H9 (cell line): ENCODE measurements at regions not wholly inside any gene's neighbourhood (a gene's known extent, or its start where the extent isn't known, plus 50 kb on each side); places are given as distances from the start of the nearest gene placed in this dataset.

ENCODE experiments used
- DNase-seq: peaks from one replicate; pipeline ENCODE4 v3.0.0-alpha.2; 2017
- H2AFZ ChIP-seq: one replicate; pipeline ENCODE4 v1.6.1; 2013; ENCODE audit warnings: mild to moderate bottlenecking, low read length, control low read depth, moderate library complexity
- H2AK5ac ChIP-seq: 2 replicates; pipeline ENCODE4 v1.6.1; 2013; ENCODE audit warnings: low read length, control low read depth, mixed read lengths; ENCODE audit not compliant: insufficient read length
- H2BK120ac ChIP-seq: one replicate; pipeline ENCODE4 v1.6.1; 2013; ENCODE audit warnings: low read depth, mild to moderate bottlenecking, low read length, control low read depth, inconsistent platforms; ENCODE audit not compliant: poor library complexity, severe bottlenecking
- H2BK12ac ChIP-seq: 2 replicates; pipeline ENCODE4 v1.6.1; 2013; ENCODE audit warnings: low read length, control low read depth, mixed read lengths, low read depth; ENCODE audit not compliant: insufficient read length
- H2BK15ac ChIP-seq: 2 replicates; pipeline ENCODE4 v1.6.1; 2013; ENCODE audit warnings: low read depth, low read length, control low read depth
- H2BK20ac ChIP-seq: one replicate; pipeline ENCODE4 v1.6.1; 2013; ENCODE audit warnings: low read depth, mild to moderate bottlenecking, low read length, control low read depth, inconsistent platforms; ENCODE audit not compliant: poor library complexity, severe bottlenecking
- H2BK5ac ChIP-seq: 2 replicates; pipeline ENCODE4 v1.6.1; 2013; ENCODE audit warnings: low read length, control low read depth, mixed read lengths; ENCODE audit not compliant: insufficient read length
- H3K14ac ChIP-seq: 2 replicates; pipeline ENCODE4 v1.6.1; 2013; ENCODE audit warnings: low read length, control low read depth; ENCODE audit not compliant: insufficient read depth
- H3K18ac ChIP-seq: 2 replicates; pipeline ENCODE4 v1.6.1; 2013; ENCODE audit warnings: low read depth, mild to moderate bottlenecking, mixed read lengths, low read length, control low read depth; ENCODE audit not compliant: insufficient read length
- H3K23ac ChIP-seq: 2 replicates; pipeline ENCODE4 v1.6.1; 2013; ENCODE audit warnings: low read length, control low read depth, mixed read lengths, low read depth; ENCODE audit not compliant: insufficient read length
- H3K23me2 ChIP-seq: 2 replicates; pipeline ENCODE4 v1.6.1; 2013; ENCODE audit warnings: low read depth, mild to moderate bottlenecking, mixed read lengths, low read length, control low read depth; ENCODE audit not compliant: insufficient read length, poor library complexity, severe bottlenecking
- H3K27ac ChIP-seq: 2 replicates; pipeline ENCODE4 v1.5.1; 2013; ENCODE audit warnings: low read length, control low read depth, mixed read lengths, low read depth; ENCODE audit not compliant: insufficient read length
- H3K27me3 ChIP-seq: 2 replicates; pipeline ENCODE4 v1.6.1; 2013; ENCODE audit warnings: low read length, control low read depth, inconsistent platforms; ENCODE audit not compliant: insufficient read depth
- H3K4ac ChIP-seq: 2 replicates; pipeline ENCODE4 v1.6.1; 2013; ENCODE audit warnings: low read depth, mild to moderate bottlenecking, control low read depth, inconsistent platforms, low read length, moderate library complexity
- H3K4me1 ChIP-seq: 2 replicates; pipeline ENCODE4 v1.6.1; 2013; ENCODE audit warnings: low read length, control low read depth, inconsistent platforms; ENCODE audit not compliant: insufficient read depth
- H3K4me2 ChIP-seq: 2 replicates; pipeline ENCODE4 v1.6.1; 2013; ENCODE audit warnings: low read length, control low read depth, mixed read lengths; ENCODE audit not compliant: insufficient read length, insufficient read depth
- H3K56ac ChIP-seq: 2 replicates; pipeline ENCODE4 v1.6.1; 2013; ENCODE audit warnings: low read depth, mild to moderate bottlenecking, mixed read lengths, low read length, control low read depth; ENCODE audit not compliant: insufficient read length
- H3K79me1 ChIP-seq: 2 replicates; pipeline ENCODE4 v1.6.1; 2013; ENCODE audit warnings: low read depth, mild to moderate bottlenecking, moderate library complexity, low read length, control low read depth, inconsistent platforms; ENCODE audit not compliant: insufficient read depth, poor library complexity, severe bottlenecking
- H3K79me2 ChIP-seq: 2 replicates; pipeline ENCODE4 v1.6.1; 2013; ENCODE audit warnings: low read length, control low read depth, inconsistent platforms; ENCODE audit not compliant: insufficient read depth
- H3K9ac ChIP-seq: 2 replicates; pipeline ENCODE4 v1.6.1; 2013; ENCODE audit warnings: low read length, control low read depth, mixed read lengths; ENCODE audit not compliant: insufficient read length; ENCODE audit errors: extremely low read depth
- H3K9me3 ChIP-seq: one replicate; pipeline ENCODE4 v1.6.1; 2013; ENCODE audit warnings: low read depth, low read length, inconsistent platforms; ENCODE audit not compliant: control insufficient read depth
- H3T11ph ChIP-seq: one replicate; pipeline ENCODE4 v1.6.1; 2013; ENCODE audit warnings: mild to moderate bottlenecking, low read length, control low read depth, inconsistent platforms
- H4K20me1 ChIP-seq: one replicate; pipeline ENCODE4 v1.6.1; 2013; ENCODE audit not compliant: control insufficient read depth, insufficient read length, insufficient read depth
- H4K5ac ChIP-seq: 2 replicates; pipeline ENCODE4 v1.6.1; 2013; ENCODE audit warnings: low read depth, mild to moderate bottlenecking, mixed read lengths, low read length, control low read depth; ENCODE audit not compliant: insufficient read length
- H4K8ac ChIP-seq: replicated peaks from 2 replicates; pipeline ENCODE4 v1.6.1; 2013; ENCODE audit warnings: low read length, control low read depth, mixed read lengths, low read depth; ENCODE audit not compliant: insufficient read length
- H4K91ac ChIP-seq: 2 replicates; pipeline ENCODE4 v1.6.1; 2013; ENCODE audit warnings: low read depth, mild to moderate bottlenecking, moderate library complexity, mixed read lengths, low read length, control low read depth; ENCODE audit not compliant: insufficient read length
- H3K27ac Mint-ChIP-seq, 3 experiments: 2 replicates in 2 of 3; 3 replicates in 1 of 3; pipeline ENCODE4 v1.8.0; 2020 to 2021; ENCODE audit warnings: mixed read lengths in 3 of 3, mild to moderate bottlenecking in 1 of 3, moderate library complexity in 1 of 3
- H3K27me3 Mint-ChIP-seq: 2 replicates; pipeline ENCODE4 v1.8.0; 2021; ENCODE audit warnings: low read depth, mild to moderate bottlenecking, moderate library complexity, mixed read lengths
- H3K36me3 Mint-ChIP-seq, 3 experiments: 2 replicates in 2 of 3; 3 replicates in 1 of 3; pipeline ENCODE4 v1.8.0; 2020 to 2021; ENCODE audit warnings: low read depth in 3 of 3, mixed read lengths in 3 of 3; ENCODE audit not compliant: insufficient read depth in 1 of 3
- H3K4me1 Mint-ChIP-seq, 2 experiments: 2 replicates each; pipeline ENCODE4 v1.8.0; 2020; ENCODE audit warnings: mixed read lengths in 2 of 2
- H3K4me3 Mint-ChIP-seq, 2 experiments: 2 replicates in 1 of 2; 3 replicates in 1 of 2; pipeline ENCODE4 v1.8.0; 2020 to 2021; ENCODE audit warnings: mild to moderate bottlenecking in 2 of 2, mixed read lengths in 2 of 2, moderate library complexity in 1 of 2
- H3K9me3 Mint-ChIP-seq, 2 experiments: 2 replicates in 1 of 2; 3 replicates in 1 of 2; pipeline ENCODE4 v1.8.0; 2020; ENCODE audit warnings: mild to moderate bottlenecking in 2 of 2, mixed read lengths in 2 of 2, moderate library complexity in 1 of 2
- WGBS: extraction: QIAGEN DNeasy Blood & Tissue Kit; methylation state at CpG from one replicate; pipeline ENCODE4 v1.1.7; 2013; ENCODE audit warnings: missing lambda C conversion rate, low lambda C conversion rate, mixed read lengths; ENCODE audit not compliant: insufficient read length; ENCODE audit errors: extremely low coverage; 5-methylcytosine and 5-hydroxymethylcytosine counted together
- TF ChIP-seq, protein P1 (sequence below): fragments of 200-600 bp; sonication (generic); conservative IDR thresholded peaks from 3 replicates; pipeline ENCODE4 v1.8.0; 2021; ENCODE audit warnings: antibody characterized with exemption, mild to moderate bottlenecking

DNA sequence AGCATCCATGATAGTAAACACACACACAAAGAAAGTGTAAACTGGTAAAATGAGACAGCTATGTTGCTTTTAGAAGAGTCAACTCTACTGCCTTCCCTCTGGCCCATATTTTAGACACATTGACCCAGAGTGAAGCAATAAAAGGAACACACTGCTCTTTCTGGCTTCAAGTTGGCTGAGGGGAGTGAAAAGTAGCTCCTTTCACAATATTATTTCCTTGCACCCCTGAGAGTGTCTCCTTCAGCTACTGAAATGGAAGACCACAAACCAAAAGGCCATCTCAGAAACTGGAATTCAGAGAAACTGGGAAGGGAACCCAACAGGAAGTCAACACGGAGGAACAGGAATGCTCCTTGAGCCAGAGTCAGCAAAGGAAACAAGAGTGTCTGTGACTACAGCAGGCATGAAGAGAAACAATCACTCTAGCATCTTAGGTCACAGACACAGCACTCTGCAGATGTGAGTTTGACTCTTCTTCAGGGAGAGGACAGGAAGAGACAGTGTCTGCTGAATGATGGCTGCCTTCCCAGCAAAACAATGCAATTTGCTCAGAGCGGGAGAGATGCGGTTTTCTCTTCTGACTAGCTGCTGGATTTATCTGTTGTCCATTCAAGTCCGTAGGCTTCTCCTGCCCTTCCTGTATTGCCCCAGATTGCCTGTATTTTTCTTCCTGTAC, 106.7 kb downstream of the SPATA18 start:
- H3T11ph ChIP-seq: no peak overlapping the region
- no peak overlapping the region for H2BK20ac ChIP-seq
- H4K20me1 ChIP-seq: no peaks in the 10 kb centered on the region
- no peak overlapping the region for H2AK5ac ChIP-seq
- H3K27ac Mint-ChIP-seq: no peak overlapping the region
- no peak overlapping the region for H3K23ac ChIP-seq
- H3K23me2 ChIP-seq: no peaks in the 10 kb centered on the region
- H4K8ac ChIP-seq: no peak overlapping the region
- H2AFZ ChIP-seq: no peak overlapping the region
- no peak overlapping the region for H2BK15ac ChIP-seq
- no peak overlapping the region for H3K56ac ChIP-seq
- no peak overlapping the region for H4K5ac ChIP-seq
- no peak overlapping the region for H4K91ac ChIP-seq
- no peaks in the 10 kb centered on the region for H3K4me1 Mint-ChIP-seq
- no peak overlapping the region for H2BK12ac ChIP-seq
- H3K27me3 Mint-ChIP-seq: peaks cover 6% of the 10 kb centered on the region
- H2BK5ac ChIP-seq: no peak overlapping the region
- H3K79me1 ChIP-seq: no peaks in the 10 kb centered on the region
- H3K9ac ChIP-seq: no peak overlapping the region
- H3K18ac ChIP-seq: no peak overlapping the region
- WGBS: no CpG with 5 or more reads among the region's 4 CpGs
- no peaks in the 10 kb centered on the region for H3K4me1 ChIP-seq
- no peak for DNase-seq
- H3K4ac ChIP-seq: no peak overlapping the region
- TF ChIP-seq, protein P1, sequence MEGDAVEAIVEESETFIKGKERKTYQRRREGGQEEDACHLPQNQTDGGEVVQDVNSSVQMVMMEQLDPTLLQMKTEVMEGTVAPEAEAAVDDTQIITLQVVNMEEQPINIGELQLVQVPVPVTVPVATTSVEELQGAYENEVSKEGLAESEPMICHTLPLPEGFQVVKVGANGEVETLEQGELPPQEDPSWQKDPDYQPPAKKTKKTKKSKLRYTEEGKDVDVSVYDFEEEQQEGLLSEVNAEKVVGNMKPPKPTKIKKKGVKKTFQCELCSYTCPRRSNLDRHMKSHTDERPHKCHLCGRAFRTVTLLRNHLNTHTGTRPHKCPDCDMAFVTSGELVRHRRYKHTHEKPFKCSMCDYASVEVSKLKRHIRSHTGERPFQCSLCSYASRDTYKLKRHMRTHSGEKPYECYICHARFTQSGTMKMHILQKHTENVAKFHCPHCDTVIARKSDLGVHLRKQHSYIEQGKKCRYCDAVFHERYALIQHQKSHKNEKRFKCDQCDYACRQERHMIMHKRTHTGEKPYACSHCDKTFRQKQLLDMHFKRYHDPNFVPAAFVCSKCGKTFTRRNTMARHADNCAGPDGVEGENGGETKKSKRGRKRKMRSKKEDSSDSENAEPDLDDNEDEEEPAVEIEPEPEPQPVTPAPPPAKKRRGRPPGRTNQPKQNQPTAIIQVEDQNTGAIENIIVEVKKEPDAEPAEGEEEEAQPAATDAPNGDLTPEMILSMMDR: no peak
- H3K9me3 Mint-ChIP-seq: peaks cover 5 to 10% of the 10 kb centered on the region in 2 experiments; a peak in 3 of 5 replicates
- no peak overlapping the region for H2BK120ac ChIP-seq
- no peak overlapping the region for H3K4me3 Mint-ChIP-seq
- no peaks in the 10 kb centered on the region for H3K9me3 ChIP-seq
- no peak overlapping the region for H3K14ac ChIP-seq
- H3K27ac ChIP-seq: no peak overlapping the region
- H3K79me2 ChIP-seq: no peaks in the 10 kb centered on the region
- H3K36me3 Mint-ChIP-seq: no peaks in the 10 kb centered on the region; a peak in 1 of 7 replicates
- no peak overlapping the region for H3K4me2 ChIP-seq
- no peaks in the 10 kb centered on the region for H3K27me3 ChIP-seq
